CD14-positive monocyte (primary cell): ENCODE measurements at regions not wholly inside any gene's neighbourhood (a gene's known extent, or its start where the extent isn't known, plus 50 kb on each side); places are given as distances from the start of the nearest gene placed in this dataset.

Source experiments
- DNase-seq, 3 donors: peaks; one replicate each; pipeline ENCODE4 v3.0.0-alpha.2; 2011 to 2022
- H2AFZ ChIP-seq: 2 replicates; pipeline ENCODE4 v1.6.0; 2012; ENCODE audit warnings: mild to moderate bottlenecking, low read depth, low read length, inconsistent platforms; ENCODE audit not compliant: insufficient read depth, poor library complexity, severe bottlenecking
- H3K27ac ChIP-seq, 2 donors: 1 replicate in 1 of 2; 2 replicates in 1 of 2; pipeline ENCODE4 v1.5.1; 2012 to 2013; ENCODE audit warnings: low read length in 2 of 2, control low read depth in 1 of 2, inconsistent platforms in 1 of 2, low read depth in 1 of 2, mild to moderate bottlenecking in 1 of 2
- H3K27me3 ChIP-seq, 2 donors: one replicate each; pipeline versions ENCODE4 v1.6.0 to v1.6.1; 2011 to 2013; ENCODE audit warnings: low read length in 2 of 2; ENCODE audit not compliant: control insufficient read depth in 2 of 2, insufficient read depth in 2 of 2
- H3K36me3 ChIP-seq, 2 donors: replicated peaks in 1 of 2; 1 replicate in 1 of 2; 2 replicates in 1 of 2; pipeline versions ENCODE4 v1.5.1 to v1.6.1; 2012 to 2013; ENCODE audit warnings: low read length in 2 of 2, control low read depth in 1 of 2, inconsistent platforms in 1 of 2, mild to moderate bottlenecking in 1 of 2; ENCODE audit not compliant: insufficient read depth in 2 of 2, control insufficient read depth in 1 of 2
- H3K4me1 ChIP-seq, 2 donors: 1 replicate in 1 of 2; 2 replicates in 1 of 2; pipeline versions ENCODE4 v1.5.1 to v1.6.1; 2012 to 2013; ENCODE audit warnings: low read length in 2 of 2, control low read depth in 1 of 2, inconsistent platforms in 1 of 2, mild to moderate bottlenecking in 1 of 2, moderate library complexity in 1 of 2; ENCODE audit not compliant: insufficient read depth in 2 of 2, control insufficient read depth in 1 of 2
- H3K4me2 ChIP-seq: replicated peaks from 2 replicates; pipeline ENCODE3; 2012; ENCODE audit warnings: low read length, moderate library complexity, mild to moderate bottlenecking; ENCODE audit not compliant: poor library complexity, severe bottlenecking; ENCODE audit errors: extremely low read depth
- H3K4me3 ChIP-seq, 3 experiments: fragments of 200-600 bp in 1 of 3; sonication (generic) in 1 of 3; replicated peaks in 1 of 3; 1 replicate in 2 of 3; 2 replicates in 1 of 3; pipeline ENCODE4 v1.5.1; 2011 to 2013; ENCODE audit warnings: low read length in 3 of 3, mild to moderate bottlenecking in 3 of 3, control low read depth in 2 of 3, low read depth in 2 of 3, inconsistent platforms in 1 of 3, moderate library complexity in 1 of 3
- H3K79me2 ChIP-seq: 2 replicates; pipeline ENCODE4 v1.6.0; 2012; ENCODE audit warnings: mild to moderate bottlenecking, control low read depth, inconsistent platforms, low read length, moderate library complexity; ENCODE audit not compliant: insufficient read depth
- H3K9ac ChIP-seq: 2 replicates; pipeline ENCODE4 v1.6.0; 2017; ENCODE audit warnings: low read length, mild to moderate bottlenecking; ENCODE audit not compliant: insufficient read depth, poor library complexity, severe bottlenecking
- H3K9me3 ChIP-seq, 2 donors: replicated peaks in 1 of 2; 1 replicate in 1 of 2; 2 replicates in 1 of 2; pipeline versions ENCODE4 v1.5.1 to v1.6.1; 2012 to 2013; ENCODE audit warnings: low read length in 2 of 2, control low read depth in 1 of 2; ENCODE audit not compliant: control insufficient read depth in 1 of 2, insufficient read depth in 1 of 2
- H4K20me1 ChIP-seq: 2 replicates; pipeline ENCODE4 v1.6.0; 2012; ENCODE audit warnings: mild to moderate bottlenecking, low read length, control low read depth, moderate library complexity; ENCODE audit not compliant: insufficient read depth
- H3K27ac Mint-ChIP-seq, 7 donors: one replicate each; pipeline ENCODE4 v1.8.0; 2020; ENCODE audit warnings: mild to moderate bottlenecking in 7 of 7, mixed read lengths in 7 of 7, moderate library complexity in 6 of 7, inconsistent platforms in 2 of 7
- H3K27me3 Mint-ChIP-seq, 3 donors: one replicate each; pipeline ENCODE4 v1.8.0; 2021 to 2022; ENCODE audit warnings: low read depth in 3 of 3, mild to moderate bottlenecking in 3 of 3, mixed read lengths in 3 of 3, moderate library complexity in 3 of 3, inconsistent platforms in 1 of 3
- H3K36me3 Mint-ChIP-seq, 2 donors: one replicate each; pipeline ENCODE4 v1.8.0; 2020; ENCODE audit warnings: mixed read lengths in 2 of 2, inconsistent platforms in 1 of 2, mild to moderate bottlenecking in 1 of 2
- H3K4me1 Mint-ChIP-seq: one replicate; pipeline ENCODE4 v1.8.0; 2020; ENCODE audit warnings: mild to moderate bottlenecking, mixed read lengths
- H3K4me3 Mint-ChIP-seq, 2 donors: one replicate each; pipeline ENCODE4 v1.8.0; 2020; ENCODE audit warnings: mild to moderate bottlenecking in 2 of 2, mixed read lengths in 2 of 2, moderate library complexity in 1 of 2
- H3K9me3 Mint-ChIP-seq, 7 donors: one replicate each; pipeline ENCODE4 v1.8.0; 2020 to 2022; ENCODE audit warnings: mixed read lengths in 7 of 7, mild to moderate bottlenecking in 6 of 7, moderate library complexity in 6 of 7, inconsistent platforms in 2 of 7
- CTCF ChIP-seq: fragments of 200-600 bp; IDR thresholded peaks from one replicate; pipeline ENCODE4 v1.8.0; 2022; ENCODE audit warnings: antibody characterized with exemption, mild to moderate bottlenecking
- WGBS: methylation state at CpG from one replicate; pipeline ENCODE4 v1.1.5; 2013; ENCODE audit warnings: missing lambda C conversion rate; ENCODE audit not compliant: insufficient coverage; 5-methylcytosine and 5-hydroxymethylcytosine counted together
- intact Hi-C, 2 donors: fragments of 100-400 bp; cut with micrococcal nuclease; formaldehyde crosslinking; loops; one replicate each; pipeline versions ENCODE4 v1.15.0 to v1.15.1; 2023

- Mint-ChIP-seq H3K9me3 (no peaks in the 10 kb centered on the region), H3K36me3 (no peaks in the 10 kb centered on the region), H3K4me3 (no peak overlapping the region), H3K27ac (no peak overlapping the region), H3K4me1 (no peaks in the 10 kb centered on the region), H3K27me3 (peaks cover 0 to 1% (median 0%) of the 10 kb centered on the region in 3 donors)
- Histone ChIP-seq H3K4me1 (no peaks in the 10 kb centered on the region), H3K9ac (no peak overlapping the region), H3K27me3 (no peaks in the 10 kb centered on the region), H3K4me3 (no peak overlapping the region), H3K79me2 (no peaks in the 10 kb centered on the region), H3K4me2 (no peak overlapping the region), H3K36me3 (no peaks in the 10 kb centered on the region), H2AFZ (no peak overlapping the region), H4K20me1 (no peaks in the 10 kb centered on the region), H3K27ac (no peak overlapping the region), H3K9me3 (no peaks in the 10 kb centered on the region)
- intact Hi-C loops: no loop called here
- TF ChIP-seq CTCF: no peak
- no peak for DNase-seq
- no CpG with 5 or more reads among the region's 9 CpGs for WGBS
Measured at GRCh38 chr14:66066981-66067776, 419.0 kb upstream of the CCDC196 start.

- WGBS: no CpG with 5 or more reads among the region's 2 CpGs
- no peak overlapping the region for H3K4me3 ChIP-seq
Measured at GRCh38 chr14:66069036-66069435, 417.1 kb upstream of the CCDC196 start.

More at GRCh38 chr14:66069036-66069435, 417.1 kb upstream of the CCDC196 start:
- no peak for TF ChIP-seq CTCF
- H3K27me3 Mint-ChIP-seq: no peaks in the 10 kb centered on the region
- no peaks in the 10 kb centered on the region for H4K20me1 ChIP-seq
- intact Hi-C loops: no loop called here
- no peak overlapping the region for H3K4me2 ChIP-seq
- H3K27ac Mint-ChIP-seq: no peak overlapping the region
- no peak overlapping the region for H3K4me3 Mint-ChIP-seq
- no peak for DNase-seq
- no peaks in the 10 kb centered on the region for H3K79me2 ChIP-seq
- no peaks in the 10 kb centered on the region for H3K36me3 ChIP-seq
- no peaks in the 10 kb centered on the region for H3K9me3 ChIP-seq
- no peak overlapping the region for H3K9ac ChIP-seq
- no peaks in the 10 kb centered on the region for H3K27me3 ChIP-seq
- H3K9me3 Mint-ChIP-seq: no peaks in the 10 kb centered on the region
- no peaks in the 10 kb centered on the region for H3K4me1 Mint-ChIP-seq
- no peak overlapping the region for H3K27ac ChIP-seq
- H2AFZ ChIP-seq: no peak overlapping the region
- H3K4me1 ChIP-seq: no peaks in the 10 kb centered on the region
- no peaks in the 10 kb centered on the region for H3K36me3 Mint-ChIP-seq
